Endothelial cell of umbilical vein (primary cell): ENCODE measurements at regions not wholly inside any gene's neighbourhood (a gene's known extent, or its start where the extent isn't known, plus 50 kb on each side); places are given as distances from the start of the nearest gene placed in this dataset.

Source experiments
- BruUV-seq: library from RNA; stranded (reverse); fragments of 400-500 nt; replicated peaks from 2 replicates; lab custom pipeline; 2021; lab: Mats Ljungman, UMichigan
- CTCF ChIA-PET: fragments of 300-600, 350-600 bp; sonication (Branson Sonifier 250); formaldehyde crosslinking; loops from one replicate; lab custom pipeline; 2021; ENCODE audit warnings: antibody characterized with exemption, inconsistent platforms; lab: Charles Lee
- POLR2A ChIA-PET: fragments of 300-600, 350-600 bp; sonication (Branson Sonifier 250); formaldehyde crosslinking; loops from one replicate; lab custom pipeline; 2021; ENCODE audit warnings: antibody characterized with exemption, inconsistent platforms; lab: Charles Lee
- DNase-seq: peaks from one replicate; pipeline ENCODE4 v3.0.0-alpha.2; 2011; ENCODE audit warnings: low read depth, low spot score
- FAIRE-seq: peaks from 2 replicates; lab custom pipeline; 2011; peaks lifted over from hg19 to GRCh38; lab: Jason Lieb, UNC
- H2AFZ ChIP-seq: 2 replicates; pipeline ENCODE4 v1.6.0; 2012; ENCODE audit warnings: low read depth, low read length, control low read depth, inconsistent platforms
- H3K27ac ChIP-seq: 2 replicates; pipeline ENCODE4 v1.5.1; 2011; ENCODE audit warnings: low read depth, mild to moderate bottlenecking, control low read depth, low read length, moderate library complexity; ENCODE audit not compliant: insufficient read depth
- H3K27me3 ChIP-seq, 2 experiments: 2 replicates each; pipeline versions ENCODE4 v1.6.0 to v1.6.1; 2011; ENCODE audit warnings: low read length in 2 of 2, mixed read lengths in 1 of 2; ENCODE audit not compliant: control insufficient read depth in 2 of 2, insufficient read depth in 2 of 2
- H3K36me3 ChIP-seq, 2 experiments: 2 replicates in 1 of 2; 3 replicates in 1 of 2; pipeline ENCODE4 v1.5.1; 2011; ENCODE audit warnings: low read length in 2 of 2, mild to moderate bottlenecking in 1 of 2, moderate library complexity in 1 of 2; ENCODE audit not compliant: control insufficient read depth in 2 of 2, insufficient read depth in 2 of 2; ENCODE audit errors: extremely low read depth in 1 of 2
- H3K4me1 ChIP-seq: 3 replicates; pipeline ENCODE4 v1.5.1; 2011; ENCODE audit warnings: mild to moderate bottlenecking, low read length; ENCODE audit not compliant: control insufficient read depth, insufficient read depth; ENCODE audit errors: extremely low read depth
- H3K4me2 ChIP-seq: 2 replicates; pipeline ENCODE4 v1.6.1; 2011; ENCODE audit warnings: low read length, control low read depth, mixed read lengths; ENCODE audit not compliant: insufficient read depth
- H3K4me3 ChIP-seq, 3 experiments: fragments of 200-600 bp in 1 of 3; sonication (generic), shearing (Covaris generic) in 1 of 3; replicated peaks in 1 of 3; 2 replicates each; pipeline ENCODE4 v1.5.1; 2011 to 2016; ENCODE audit warnings: control low read depth in 3 of 3, low read length in 3 of 3, mild to moderate bottlenecking in 2 of 3, inconsistent platforms in 1 of 3, low read depth in 1 of 3, moderate library complexity in 1 of 3; ENCODE audit not compliant: insufficient read depth in 1 of 3
- H3K79me2 ChIP-seq: 2 replicates; pipeline ENCODE4 v1.6.0; 2012; ENCODE audit warnings: low read length, inconsistent platforms; ENCODE audit not compliant: control insufficient read depth, insufficient read depth
- H3K9ac ChIP-seq: replicated peaks from 2 replicates; pipeline ENCODE3; 2011; ENCODE audit warnings: low read length, control low read depth; ENCODE audit not compliant: insufficient read depth; ENCODE audit errors: extremely low read depth
- H3K9me1 ChIP-seq: replicated peaks from 3 replicates; pipeline ENCODE4 v1.6.0; 2011; ENCODE audit warnings: mild to moderate bottlenecking, low read length; ENCODE audit not compliant: control insufficient read depth, insufficient read depth; ENCODE audit errors: extremely low read depth
- H3K9me3 ChIP-seq: replicated peaks from 2 replicates; pipeline ENCODE4 v1.5.1; 2012; ENCODE audit warnings: low read length, inconsistent platforms; ENCODE audit not compliant: control insufficient read depth, insufficient read depth
- H4K20me1 ChIP-seq: replicated peaks from 2 replicates; pipeline ENCODE3; 2011; ENCODE audit warnings: mild to moderate bottlenecking, low read length; ENCODE audit not compliant: control insufficient read depth, insufficient read depth; ENCODE audit errors: extremely low read depth
- CTCF ChIP-seq, 2 donors: IDR thresholded peaks; 1 replicate in 1 of 2; 2 replicates in 1 of 2; pipeline ENCODE4 v1.5.1; 2011; ENCODE audit warnings: low read length in 2 of 2, mild to moderate bottlenecking in 2 of 2, moderate library complexity in 2 of 2, control low read depth in 1 of 2, inconsistent platforms in 1 of 2, low read depth in 1 of 2; ENCODE audit not compliant: insufficient read depth in 1 of 2; ENCODE audit errors: extremely low read depth in 1 of 2
- EZH2 ChIP-seq: IDR thresholded peaks from 2 replicates; pipeline ENCODE4 v1.6.1; 2012; ENCODE audit warnings: borderline replicate concordance, low read depth, mild to moderate bottlenecking, moderate library complexity, low read length, inconsistent platforms; ENCODE audit not compliant: severe bottlenecking
- FOS ChIP-seq: IDR thresholded peaks from 2 replicates; pipeline ENCODE4 v1.6.1; 2011; ENCODE audit warnings: mild to moderate bottlenecking, low read length, moderate library complexity, borderline replicate concordance; ENCODE audit not compliant: insufficient read depth
- GATA2 ChIP-seq: IDR thresholded peaks from 2 replicates; pipeline ENCODE4 v1.7.0; 2011; ENCODE audit warnings: low read depth, mild to moderate bottlenecking, moderate library complexity, mixed read lengths, low read length; ENCODE audit not compliant: insufficient read length, insufficient read depth
- JUN ChIP-seq: IDR thresholded peaks from 2 replicates; pipeline ENCODE4 v1.6.1; 2011; ENCODE audit warnings: borderline replicate concordance, low read depth; ENCODE audit not compliant: insufficient read length, insufficient read depth
- MAX ChIP-seq: IDR thresholded peaks from 2 replicates; pipeline ENCODE4 v1.6.1; 2011; ENCODE audit not compliant: insufficient read depth, insufficient read length
- MYC ChIP-seq: IDR thresholded peaks from one replicate; pipeline ENCODE4 v1.6.1; 2011; ENCODE audit warnings: mild to moderate bottlenecking, low read depth, low read length
- POLR2A ChIP-seq: IDR thresholded peaks from 2 replicates; pipeline ENCODE4 v1.6.1; 2012; ENCODE audit warnings: low read depth, mild to moderate bottlenecking, control low read depth, low read length
- POLR2AphosphoS5 ChIP-seq: IDR thresholded peaks from 2 replicates; pipeline ENCODE4 v1.6.1; 2012; ENCODE audit warnings: low read depth, mild to moderate bottlenecking, control low read depth, low read length, moderate library complexity; ENCODE audit not compliant: insufficient read depth
- dilution Hi-C: fragments of 300-500 bp; cut with MboI; formaldehyde crosslinking; loops from one replicate; pipeline ENCODE4 v1.15.0; 2019; ENCODE audit warnings: low sequenced_read_pairs; ENCODE audit not compliant: extremely low pct_ligation_motif_present
- intact Hi-C: fragments of 100-400 bp; cut with micrococcal nuclease; formaldehyde crosslinking; loops from one replicate; pipeline ENCODE4 v1.10.0; 2022

GRCh38 chr3:162507397-162507796 is 1010.8 kb downstream of the OTOL1 start:
- H4K20me1 ChIP-seq, result no peaks in the 10 kb centered on the region
- no peaks in the 10 kb centered on the region for H3K27me3 ChIP-seq
- H3K4me1 ChIP-seq, result no peaks in the 10 kb centered on the region
- no peak overlapping the region for H3K9ac ChIP-seq
- no peaks in the 10 kb centered on the region for H3K9me1 ChIP-seq
- TF ChIP-seq GATA2 (no peak), MYC (no peak), FOS (no peak), EZH2 (no peak), CTCF (IDR thresholded peaks at IDR 0.05; ENCODE audit: extremely low read depth in 1 of 2, insufficient read depth in 1 of 2, low read depth in 1 of 2, low read length in 2 of 2) (no peak), MAX (no peak), POLR2AphosphoS5 (no peak), POLR2A (no peak), JUN (no peak)
- no peak overlapping the region for H2AFZ ChIP-seq
- FAIRE-seq, result no peak
- DNase-seq, result no peak
- ChIA-PET POLR2A (no interaction called here), CTCF (no interaction called here)
- H3K79me2 ChIP-seq, result no peaks in the 10 kb centered on the region
- no peak overlapping the region for H3K4me2 ChIP-seq
- H3K9me3 ChIP-seq, result peaks cover under 1% of the 10 kb centered on the region
- intact Hi-C loops, result no loop called here
- H3K36me3 ChIP-seq, result no peaks in the 10 kb centered on the region
- no TSS peak for BruUV-seq
- no peak overlapping the region for H3K27ac ChIP-seq
- H3K4me3 ChIP-seq, result no peak overlapping the region
- dilution Hi-C loops, result no loop called here
